OCI-LY7 (cell line): ENCODE measurements at regions not wholly inside any gene's neighbourhood (a gene's known extent, or its start where the extent isn't known, plus 50 kb on each side); places are given as distances from the start of the nearest gene placed in this dataset.

Experiments used
- BruUV-seq: library from RNA; stranded (reverse); fragments of 400-500 nt; replicated peaks from 2 replicates; lab custom pipeline; 2021; lab: Mats Ljungman, UMichigan
- CTCF ChIA-PET: fragments of 300-600 bp; sonication (Branson Sonifier 250); formaldehyde crosslinking; loops from one replicate; lab custom pipeline; 2022; ENCODE audit warnings: antibody characterized with exemption; ENCODE audit not compliant: unreplicated experiment; lab: Charles Lee
- POLR2A ChIA-PET: fragments of 300-600 bp; sonication (Branson Sonifier 250); formaldehyde crosslinking; loops from one replicate; lab custom pipeline; 2022; ENCODE audit warnings: antibody characterized with exemption; lab: Charles Lee
- DNase-seq: peaks from one replicate; pipeline ENCODE4 v3.0.0-alpha.2; 2015; ENCODE audit warnings: low spot score
- H2AFZ ChIP-seq: fragments of 200-600 bp; sonication (generic), shearing (Covaris generic); 2 replicates; pipeline ENCODE4 v1.6.1; 2014; ENCODE audit warnings: mild to moderate bottlenecking, antibody characterized with exemption, low read length, moderate library complexity
- H3K27ac ChIP-seq: fragments of 200-600 bp; sonication (generic); 2 replicates; pipeline ENCODE4 v1.5.1; 2014; ENCODE audit warnings: mixed run types, low read depth, mild to moderate bottlenecking, moderate library complexity, low read length, inconsistent platforms; ENCODE audit not compliant: poor library complexity, severe bottlenecking
- H3K36me3 ChIP-seq: fragments of 200-600 bp; sonication (generic); 2 replicates; pipeline ENCODE4 v1.6.1; 2014; ENCODE audit warnings: mild to moderate bottlenecking, antibody characterized with exemption, low read length, moderate library complexity, mixed read lengths; ENCODE audit not compliant: insufficient read depth
- H3K4me1 ChIP-seq: fragments of 200-600 bp; sonication (generic); 2 replicates; pipeline ENCODE4 v1.5.1; 2014; ENCODE audit warnings: mild to moderate bottlenecking, low read length; ENCODE audit not compliant: insufficient read depth, poor library complexity, severe bottlenecking
- H3K4me2 ChIP-seq: fragments of 200-600 bp; sonication (generic); 2 replicates; pipeline ENCODE4 v1.6.1; 2014; ENCODE audit warnings: mild to moderate bottlenecking, low read length
- H3K4me3 ChIP-seq: fragments of 200-600 bp; sonication (generic); 2 replicates; pipeline ENCODE4 v1.5.1; 2014; ENCODE audit warnings: mild to moderate bottlenecking, low read depth, low read length; ENCODE audit not compliant: poor library complexity, severe bottlenecking
- H3K79me2 ChIP-seq: fragments of 200-600 bp; sonication (generic); 2 replicates; pipeline ENCODE4 v1.6.1; 2016; ENCODE audit warnings: low read depth, mild to moderate bottlenecking, low read length, moderate library complexity, mixed read lengths; ENCODE audit not compliant: insufficient read depth
- H3K9me2 ChIP-seq: fragments of 200-600 bp; sonication (generic); 2 replicates; pipeline ENCODE4 v1.6.1; 2016; ENCODE audit warnings: mild to moderate bottlenecking, low read length, mixed read lengths; ENCODE audit not compliant: insufficient read depth
- H3K9me3 ChIP-seq: fragments of 200-600 bp; sonication (generic); 2 replicates; pipeline ENCODE4 v1.6.1; 2014; ENCODE audit warnings: mild to moderate bottlenecking, mixed run types, low read length, mixed read lengths
- H4K20me1 ChIP-seq: fragments of 200-600 bp; sonication (generic); 2 replicates; pipeline ENCODE4 v1.6.1; 2014; ENCODE audit warnings: mild to moderate bottlenecking, antibody characterized with exemption, low read length, moderate library complexity, mixed read lengths; ENCODE audit not compliant: insufficient read depth
- CTCF ChIP-seq: fragments of 200-600 bp; sonication (generic); conservative IDR thresholded peaks from 2 replicates; pipeline ENCODE4 v1.5.1; 2014; ENCODE audit warnings: mild to moderate bottlenecking, antibody characterized with exemption, low read length, moderate library complexity, mixed read lengths
- EZH2phosphoT487 ChIP-seq: fragments of 200-600 bp; sonication (generic); IDR thresholded peaks from 2 replicates; pipeline ENCODE4 v1.6.1; 2018; ENCODE audit warnings: low read depth, borderline replicate concordance, mild to moderate bottlenecking, mixed run types, antibody characterized with exemption, low read length, moderate library complexity, mixed read lengths
- intact Hi-C: fragments of 100-400 bp; cut with micrococcal nuclease; formaldehyde crosslinking; loops from one replicate; pipeline ENCODE4 v1.10.0; 2022; ENCODE audit not compliant: unreplicated experiment

GRCh38 chr2:66269166-66269565 lies 165.8 kb upstream of the MEIS1 start:
- TF ChIP-seq EZH2phosphoT487 (no peak), CTCF (no peak)
- Histone ChIP-seq H3K79me2 (no peaks in the 10 kb centered on the region), H2AFZ (no peak overlapping the region), H3K4me3 (no peak overlapping the region), H3K4me2 (no peak overlapping the region), H3K27ac (no peak overlapping the region), H3K9me3 (no peaks in the 10 kb centered on the region), H3K36me3 (no peaks in the 10 kb centered on the region), H3K9me2 (no peaks in the 10 kb centered on the region), H4K20me1 (no peaks in the 10 kb centered on the region), H3K4me1 (no peaks in the 10 kb centered on the region)
- no TSS peak for BruUV-seq
- DNase-seq = no peak
- ChIA-PET CTCF (no interaction called here), POLR2A (interaction anchor here (1.2 kb wide), 1 partner anchor 8 kb away, joined by 4 read pairs; no protein-coding TSS in a partner anchor)
- intact Hi-C loops = no loop called here

- POLR2A ChIA-PET = no interaction called here
- BruUV-seq = no TSS peak
These were observed 166.2 kb upstream of the MEIS1 start for GRCh38 chr2:66268756-66269155.

More at GRCh38 chr2:66268756-66269155, 166.2 kb upstream of the MEIS1 start:
- no peak for DNase-seq
- Histone ChIP-seq H3K4me2 (no peak overlapping the region), H3K4me3 (no peak overlapping the region), H3K9me3 (no peaks in the 10 kb centered on the region), H2AFZ (no peak overlapping the region), H3K27ac (no peak overlapping the region), H4K20me1 (no peaks in the 10 kb centered on the region), H3K36me3 (no peaks in the 10 kb centered on the region), H3K79me2 (no peaks in the 10 kb centered on the region), H3K4me1 (no peaks in the 10 kb centered on the region), H3K9me2 (no peaks in the 10 kb centered on the region)
- CTCF ChIA-PET = no interaction called here
- intact Hi-C loops = no loop called here
- TF ChIP-seq EZH2phosphoT487 (no peak), CTCF (no peak)
